Activated naive CD4-positive, alpha-beta T cell treated with anti-CD3 and anti-CD28 coated beads, Interleukin-2, amount 50 U/mL, for 24 hours (primary cell): ENCODE measurements at regions not wholly inside any gene's neighbourhood (a gene's known extent, or its start where the extent isn't known, plus 50 kb on each side); places are given as distances from the start of the nearest gene placed in this dataset.

Experiments used
- H3K27ac Mint-ChIP-seq: one replicate; pipeline ENCODE4 v1.8.0; 2021; ENCODE audit warnings: mild to moderate bottlenecking, mixed read lengths
- H3K27me3 Mint-ChIP-seq: one replicate; pipeline ENCODE4 v1.8.0; 2021; ENCODE audit warnings: mixed read lengths
- H3K36me3 Mint-ChIP-seq: one replicate; pipeline ENCODE4 v1.8.0; 2021; ENCODE audit warnings: mixed read lengths
- H3K4me1 Mint-ChIP-seq: one replicate; pipeline ENCODE4 v1.8.0; 2021; ENCODE audit warnings: mixed read lengths
- H3K4me3 Mint-ChIP-seq: one replicate; pipeline ENCODE4 v1.8.0; 2021; ENCODE audit warnings: mild to moderate bottlenecking, mixed read lengths
- H3K9me3 Mint-ChIP-seq: one replicate; pipeline ENCODE4 v1.8.0; 2021; ENCODE audit warnings: mixed read lengths

GRCh38 chr3:182183716-182184430 is 472.1 kb downstream of the SOX2 start:
- H3K4me3 Mint-ChIP-seq: no peak overlapping the region
- no peak overlapping the region for H3K27ac Mint-ChIP-seq
- no peaks in the 10 kb centered on the region for H3K4me1 Mint-ChIP-seq
- H3K9me3 Mint-ChIP-seq: no peaks in the 10 kb centered on the region
- no peaks in the 10 kb centered on the region for H3K36me3 Mint-ChIP-seq
- no peaks in the 10 kb centered on the region for H3K27me3 Mint-ChIP-seq

- Mint-ChIP-seq H3K36me3 (no peaks in the 10 kb centered on the region), H3K9me3 (no peaks in the 10 kb centered on the region), H3K27ac (no peak overlapping the region), H3K27me3 (no peaks in the 10 kb centered on the region), H3K4me1 (no peaks in the 10 kb centered on the region), H3K4me3 (no peak overlapping the region)
These were observed 473.6 kb downstream of the SOX2 start for GRCh38 chr3:182185313-182185712.

- Mint-ChIP-seq H3K27me3 (no peaks in the 10 kb centered on the region), H3K27ac (no peak overlapping the region), H3K4me1 (no peaks in the 10 kb centered on the region), H3K9me3 (no peaks in the 10 kb centered on the region), H3K4me3 (no peak overlapping the region), H3K36me3 (no peaks in the 10 kb centered on the region)
These were observed 478.3 kb downstream of the SOX2 start for GRCh38 chr3:182190056-182190455.

GRCh38 chr3:182198345-182198744 is 486.6 kb downstream of the SOX2 start:
- Mint-ChIP-seq H3K36me3 (no peaks in the 10 kb centered on the region), H3K9me3 (no peaks in the 10 kb centered on the region), H3K27ac (no peak overlapping the region), H3K4me3 (no peak overlapping the region), H3K4me1 (no peaks in the 10 kb centered on the region), H3K27me3 (no peaks in the 10 kb centered on the region)

- Mint-ChIP-seq H3K4me3 (no peak overlapping the region), H3K9me3 (no peaks in the 10 kb centered on the region), H3K36me3 (no peaks in the 10 kb centered on the region), H3K27me3 (no peaks in the 10 kb centered on the region), H3K4me1 (no peaks in the 10 kb centered on the region), H3K27ac (no peak overlapping the region)
These were observed 489.9 kb downstream of the SOX2 start for GRCh38 chr3:182201456-182202168.

- H3K27ac Mint-ChIP-seq: no peak overlapping the region
These were observed 500.9 kb downstream of the SOX2 start for GRCh38 chr3:182212479-182213076.

GRCh38 chr3:182214416-182214815 is 502.7 kb downstream of the SOX2 start:
- H3K9me3 Mint-ChIP-seq: peaks cover 4% of the 10 kb centered on the region
- no peak overlapping the region for H3K4me3 Mint-ChIP-seq
- no peak overlapping the region for H3K27ac Mint-ChIP-seq
- no peaks in the 10 kb centered on the region for H3K27me3 Mint-ChIP-seq
- no peaks in the 10 kb centered on the region for H3K4me1 Mint-ChIP-seq
- H3K36me3 Mint-ChIP-seq: no peaks in the 10 kb centered on the region

More at GRCh38 chr3:182212479-182213076, 500.9 kb downstream of the SOX2 start:
- Mint-ChIP-seq H3K36me3 (no peaks in the 10 kb centered on the region), H3K9me3 (peaks cover 4% of the 10 kb centered on the region), H3K4me3 (no peak overlapping the region), H3K4me1 (no peaks in the 10 kb centered on the region), H3K27me3 (no peaks in the 10 kb centered on the region)

- no peak overlapping the region for H3K4me3 Mint-ChIP-seq
- peaks cover 4% of the 10 kb centered on the region for H3K9me3 Mint-ChIP-seq
- H3K4me1 Mint-ChIP-seq: no peaks in the 10 kb centered on the region
- no peaks in the 10 kb centered on the region for H3K27me3 Mint-ChIP-seq
- H3K27ac Mint-ChIP-seq: no peak overlapping the region
- H3K36me3 Mint-ChIP-seq: no peaks in the 10 kb centered on the region
These were observed 504.2 kb downstream of the SOX2 start for GRCh38 chr3:182215881-182216280.

GRCh38 chr3:182216311-182216970 is 504.7 kb downstream of the SOX2 start:
- no peaks in the 10 kb centered on the region for H3K9me3 Mint-ChIP-seq
- H3K4me1 Mint-ChIP-seq: no peaks in the 10 kb centered on the region
- H3K36me3 Mint-ChIP-seq: no peaks in the 10 kb centered on the region
- H3K27me3 Mint-ChIP-seq: no peaks in the 10 kb centered on the region
- H3K4me3 Mint-ChIP-seq: no peak overlapping the region
- no peak overlapping the region for H3K27ac Mint-ChIP-seq

GRCh38 chr3:182220013-182220412 is 508.3 kb downstream of the SOX2 start:
- Mint-ChIP-seq H3K27me3 (no peaks in the 10 kb centered on the region), H3K9me3 (peaks cover 2% of the 10 kb centered on the region), H3K27ac (no peak overlapping the region), H3K4me1 (no peaks in the 10 kb centered on the region), H3K36me3 (no peaks in the 10 kb centered on the region), H3K4me3 (no peak overlapping the region)

GRCh38 chr3:182220471-182220870 is 508.7 kb downstream of the SOX2 start:
- H3K36me3 Mint-ChIP-seq: no peaks in the 10 kb centered on the region
- no peak overlapping the region for H3K27ac Mint-ChIP-seq
- H3K4me1 Mint-ChIP-seq: no peaks in the 10 kb centered on the region
- H3K27me3 Mint-ChIP-seq: no peaks in the 10 kb centered on the region
- no peak overlapping the region for H3K4me3 Mint-ChIP-seq
- peaks cover 6% of the 10 kb centered on the region for H3K9me3 Mint-ChIP-seq

GRCh38 chr3:182226995-182227394 is 515.3 kb downstream of the SOX2 start:
- Mint-ChIP-seq H3K9me3 (peaks cover 8% of the 10 kb centered on the region), H3K4me1 (no peaks in the 10 kb centered on the region)

GRCh38 chr3:182233405-182233804 is 521.7 kb downstream of the SOX2 start:
- Mint-ChIP-seq H3K36me3 (no peaks in the 10 kb centered on the region), H3K27ac (no peak overlapping the region), H3K4me1 (no peaks in the 10 kb centered on the region), H3K9me3 (peaks cover 4% of the 10 kb centered on the region), H3K4me3 (no peak overlapping the region), H3K27me3 (no peaks in the 10 kb centered on the region)

More at GRCh38 chr3:182226995-182227394, 515.3 kb downstream of the SOX2 start:
- Mint-ChIP-seq H3K27me3 (peaks cover 2% of the 10 kb centered on the region), H3K4me3 (no peak overlapping the region), H3K27ac (no peak overlapping the region), H3K36me3 (no peaks in the 10 kb centered on the region)

GRCh38 chr3:182233957-182234356 is 522.2 kb downstream of the SOX2 start:
- H3K9me3 Mint-ChIP-seq: peaks cover 4% of the 10 kb centered on the region
- H3K4me3 Mint-ChIP-seq: no peak overlapping the region
- no peaks in the 10 kb centered on the region for H3K4me1 Mint-ChIP-seq
- no peak overlapping the region for H3K27ac Mint-ChIP-seq
- H3K27me3 Mint-ChIP-seq: no peaks in the 10 kb centered on the region
- H3K36me3 Mint-ChIP-seq: no peaks in the 10 kb centered on the region

- no peaks in the 10 kb centered on the region for H3K36me3 Mint-ChIP-seq
- no peak overlapping the region for H3K4me3 Mint-ChIP-seq
- no peak overlapping the region for H3K27ac Mint-ChIP-seq
- H3K9me3 Mint-ChIP-seq: peaks cover 4% of the 10 kb centered on the region
- H3K4me1 Mint-ChIP-seq: no peaks in the 10 kb centered on the region
- H3K27me3 Mint-ChIP-seq: no peaks in the 10 kb centered on the region
These were observed 523.2 kb downstream of the SOX2 start for GRCh38 chr3:182234881-182235280.

- Mint-ChIP-seq H3K27ac (no peak overlapping the region), H3K27me3 (no peaks in the 10 kb centered on the region), H3K4me3 (no peak overlapping the region), H3K4me1 (no peaks in the 10 kb centered on the region), H3K36me3 (no peaks in the 10 kb centered on the region), H3K9me3 (peaks cover 4% of the 10 kb centered on the region)
These were observed 523.8 kb downstream of the SOX2 start for GRCh38 chr3:182235504-182235903.
